Gastrocnemius medialis (tissue), 4 donors: ENCODE measurements at regions not wholly inside any gene's neighbourhood (a gene's known extent, or its start where the extent isn't known, plus 50 kb on each side); places are given as distances from the start of the nearest gene placed in this dataset.
"Not testable (repeated sequence)": the region's sequence is repeated elsewhere in the genome, so short reads cannot be mapped to it uniquely, and the experiment has no call there.

Experiments used
- ATAC-seq, 2 donors: fragments of 150-250 bp; one replicate each; pipeline ENCODE4 v1.9.1; 2016
- DNase-seq, 2 donors: peaks; one replicate each; pipeline ENCODE4 v3.0.0-alpha.2; 2019
- H3K27ac ChIP-seq, 4 donors: fragments of 200-600 bp; sonication (generic); 1 replicate in 1 of 4; 2 replicates in 3 of 4; pipeline ENCODE4 v1.5.1; 2016 to 2018; ENCODE audit warnings: mild to moderate bottlenecking in 2 of 4, moderate library complexity in 1 of 4
- H3K27me3 ChIP-seq, 3 donors: fragments of 200-600 bp; sonication (generic) in 2 of 3; 1 replicate in 1 of 3; 2 replicates in 2 of 3; pipeline versions ENCODE4 v1.5.1 to v1.6.0; 2016 to 2019; ENCODE audit warnings: mild to moderate bottlenecking in 1 of 3, moderate library complexity in 1 of 3
- H3K36me3 ChIP-seq, 2 donors: fragments of 200-600 bp; sonication (generic) in 1 of 2; one replicate each; pipeline ENCODE4 v1.5.1; 2017 to 2018
- H3K4me1 ChIP-seq, 2 donors: fragments of 200-600 bp; sonication (generic) in 1 of 2; one replicate each; pipeline ENCODE4 v1.5.1; 2016 to 2017; ENCODE audit warnings: mild to moderate bottlenecking in 2 of 2
- H3K4me3 ChIP-seq, 4 donors: fragments of 200-600 bp; sonication (generic) in 3 of 4; 1 replicate in 1 of 4; 2 replicates in 3 of 4; pipeline ENCODE4 v1.5.1; 2016 to 2019; ENCODE audit warnings: mild to moderate bottlenecking in 2 of 4
- H3K9me3 ChIP-seq, 3 donors: fragments of 200-600 bp; sonication (generic) in 2 of 3; 1 replicate in 1 of 3; 2 replicates in 2 of 3; pipeline ENCODE4 v1.5.1; 2016 to 2019
- CTCF ChIP-seq, 5 experiments: fragments of 450-650 bp in 3 of 5; fragments of 200-600 bp in 2 of 5; sonication (generic) in 2 of 5; IDR thresholded peaks in 4 of 5; conservative IDR thresholded peaks in 1 of 5; 1 replicate in 4 of 5; 2 replicates in 1 of 5; pipeline ENCODE4 v1.5.1; 2016 to 2019; ENCODE audit warnings: antibody characterized with exemption in 5 of 5, mild to moderate bottlenecking in 3 of 5, moderate library complexity in 3 of 5
- POLR2A ChIP-seq, 2 donors: fragments of 450-650 bp; IDR thresholded peaks; one replicate each; pipeline ENCODE4 v1.6.1; 2017; ENCODE audit warnings: antibody characterized with exemption in 2 of 2, mild to moderate bottlenecking in 2 of 2, moderate library complexity in 2 of 2
- in situ Hi-C, 4 donors: fragments of 200-750 bp; cut with MboI; loops; one replicate each; pipeline versions ENCODE4 v1.15.0 to v1.8.0; 2017; ENCODE audit warnings: low sequenced_read_pairs in 4 of 4
- intact Hi-C: fragments of 100-400 bp; cut with DNase I; formaldehyde crosslinking; loops from one replicate; pipeline ENCODE4 v1.15.1; 2023; ENCODE audit warnings: low total_unique reads

GRCh38 chr13:108070925-108071324, 144.4 kb downstream of the LIG4 start:
- ATAC-seq (no peak), DNase-seq (no peak)
- no peak overlapping the region for H3K4me3 ChIP-seq
- in situ Hi-C loops: no loop called here
- no peak overlapping the region for H3K27ac ChIP-seq
- H3K36me3 ChIP-seq: no peaks in the 10 kb centered on the region
- TF ChIP-seq CTCF (IDR thresholded peaks at IDR 0.05 in 4 of 5, conservative IDR thresholded peaks at IDR 0.05 in 1 of 5): no peak
- no peak for TF ChIP-seq POLR2A (IDR thresholded peaks at IDR 0.05)
- H3K9me3 ChIP-seq: no peaks in the 10 kb centered on the region
- no peaks in the 10 kb centered on the region for H3K4me1 ChIP-seq
- intact Hi-C loops: no loop called here
- no peaks in the 10 kb centered on the region for H3K27me3 ChIP-seq

- H3K27ac ChIP-seq: no peak overlapping the region
- in situ Hi-C loops (no loop called here), intact Hi-C loops (no loop called here)
- ATAC-seq (no peak), DNase-seq (no peak)
- H3K27me3 ChIP-seq: no peaks in the 10 kb centered on the region
- H3K36me3 ChIP-seq: no peaks in the 10 kb centered on the region
- H3K4me1 ChIP-seq: no peaks in the 10 kb centered on the region
- no peak overlapping the region for H3K4me3 ChIP-seq
- TF ChIP-seq CTCF (IDR thresholded peaks at IDR 0.05 in 4 of 5, conservative IDR thresholded peaks at IDR 0.05 in 1 of 5): no peak
- TF ChIP-seq POLR2A (IDR thresholded peaks at IDR 0.05): no peak
- no peaks in the 10 kb centered on the region for H3K9me3 ChIP-seq
Measured at GRCh38 chr13:108070491-108070890, 144.8 kb downstream of the LIG4 start.

- no peak for TF ChIP-seq CTCF (IDR thresholded peaks at IDR 0.05 in 4 of 5, conservative IDR thresholded peaks at IDR 0.05 in 1 of 5)
- TF ChIP-seq POLR2A (IDR thresholded peaks at IDR 0.05): no peak
- Histone ChIP-seq H3K4me1 (no peaks in the 10 kb centered on the region), H3K9me3 (no peaks in the 10 kb centered on the region), H3K36me3 (no peaks in the 10 kb centered on the region), H3K4me3 (no peak overlapping the region), H3K27ac (no peak overlapping the region), H3K27me3 (no peaks in the 10 kb centered on the region)
- ATAC-seq (no peak), DNase-seq (no peak)
- in situ Hi-C loops (no loop called here), intact Hi-C loops (no loop called here)
Measured at GRCh38 chr13:108069521-108070210, 145.7 kb downstream of the LIG4 start.

GRCh38 chr13:108064372-108064771, 151.0 kb downstream of the LIG4 start:
- H3K4me1 ChIP-seq, DNase-seq, in situ Hi-C loops, H3K9me3 ChIP-seq, intact Hi-C loops, H3K4me3 ChIP-seq, H3K27ac ChIP-seq, ATAC-seq, H3K27me3 ChIP-seq, H3K36me3 ChIP-seq: not testable (repeated sequence)

GRCh38 chr13:108060111-108060510, 155.2 kb downstream of the LIG4 start:
- no peak overlapping the region for H3K27ac ChIP-seq
- ATAC-seq (no peak), DNase-seq (no peak)
- intact Hi-C loops: no loop called here
- H3K27me3 ChIP-seq: no peaks in the 10 kb centered on the region
- no peaks in the 10 kb centered on the region for H3K36me3 ChIP-seq
- in situ Hi-C loops: no loop called here
- no peak for TF ChIP-seq POLR2A (IDR thresholded peaks at IDR 0.05)
- TF ChIP-seq CTCF (IDR thresholded peaks at IDR 0.05 in 4 of 5, conservative IDR thresholded peaks at IDR 0.05 in 1 of 5): no peak
- no peaks in the 10 kb centered on the region for H3K9me3 ChIP-seq
- H3K4me1 ChIP-seq: no peaks in the 10 kb centered on the region
- H3K4me3 ChIP-seq: no peak overlapping the region
